HL-60 (cell line): ENCODE measurements at regions not wholly inside any gene's neighbourhood (a gene's known extent, or its start where the extent isn't known, plus 50 kb on each side); places are given as distances from the start of the nearest gene placed in this dataset.
A peak's percentile ranks its signal among the peaks of the same experiment; 100 is the strongest.

Source experiments
- DNase-seq, 2 experiments: peaks; one replicate each; pipeline ENCODE4 v3.0.0-alpha.2; 2010 to 2020; ENCODE audit warnings: low read depth in 1 of 2, low spot score in 1 of 2
- H3K27ac ChIP-seq: fragments of 250-450 bp; sonication (Bioruptor Pico); replicated peaks from 2 replicates; pipeline ENCODE4 v1.5.1; 2020; ENCODE audit warnings: mild to moderate bottlenecking, moderate library complexity
- H3K27me3 ChIP-seq: fragments of 250-450 bp; sonication (Bioruptor Pico); 2 replicates; pipeline ENCODE4 v1.5.1; 2021; ENCODE audit warnings: mild to moderate bottlenecking, moderate library complexity; ENCODE audit not compliant: insufficient read depth, poor library complexity, severe bottlenecking
- H3K4me3 ChIP-seq: replicated peaks from 2 replicates; pipeline ENCODE4 v1.5.1; 2011; ENCODE audit warnings: mild to moderate bottlenecking, control low read depth, low read length; ENCODE audit not compliant: insufficient read depth
- CTCF ChIP-seq: IDR thresholded peaks from one replicate; pipeline ENCODE4 v1.5.1; 2011; ENCODE audit warnings: low read length, control low read depth, inconsistent platforms; ENCODE audit not compliant: insufficient read depth
- GABPA ChIP-seq: IDR thresholded peaks from 2 replicates; pipeline ENCODE4 v1.6.1; 2012; ENCODE audit warnings: low read depth
- POLR2AphosphoS5 ChIP-seq: IDR thresholded peaks from 2 replicates; pipeline ENCODE4 v1.6.1; 2012; ENCODE audit warnings: low read depth
- REST ChIP-seq: IDR thresholded peaks from 2 replicates; pipeline ENCODE4 v1.6.1; 2012; ENCODE audit warnings: low read depth; ENCODE audit not compliant: insufficient replicate concordance
- SPI1 ChIP-seq: IDR thresholded peaks from 2 replicates; pipeline ENCODE4 v1.6.1; 2012; ENCODE audit warnings: low read depth, mild to moderate bottlenecking, borderline replicate concordance

GRCh38 chr10:62708569-62708968, 96.0 kb upstream of the ADO start:
- Histone ChIP-seq H3K27ac (no peak overlapping the region), H3K4me3 (no peak overlapping the region), H3K27me3 (no peaks in the 10 kb centered on the region)
- TF ChIP-seq SPI1 (no peak), POLR2AphosphoS5 (no peak), GABPA (no peak), CTCF (no peak), REST (no peak)
- no peak for DNase-seq

DNA sequence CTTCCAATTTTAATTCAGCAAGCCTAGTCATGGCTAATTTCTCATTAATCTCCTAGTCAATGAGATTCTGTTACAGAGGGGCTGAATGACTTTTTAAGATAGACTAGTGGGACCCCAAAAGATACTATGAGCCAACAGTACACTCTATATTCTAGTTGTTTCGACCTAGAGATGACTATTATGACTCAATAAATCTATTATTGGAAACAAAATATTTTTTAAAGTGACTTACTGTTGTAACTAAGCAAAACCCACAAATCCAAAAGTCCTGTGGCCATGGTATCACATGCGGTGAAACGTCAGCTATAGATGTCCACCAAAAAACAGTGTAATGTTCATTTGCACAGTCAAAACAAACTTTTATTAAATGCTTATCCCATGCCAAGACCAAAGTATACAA, 95.3 kb upstream of the ADO start:
- Histone ChIP-seq H3K27me3 (no peaks in the 10 kb centered on the region), H3K27ac (no peak overlapping the region), H3K4me3 (no peak overlapping the region)
- TF ChIP-seq POLR2AphosphoS5 (no peak), GABPA (no peak), SPI1 (no peak), CTCF (no peak), REST (no peak)
- no peak for DNase-seq

DNA sequence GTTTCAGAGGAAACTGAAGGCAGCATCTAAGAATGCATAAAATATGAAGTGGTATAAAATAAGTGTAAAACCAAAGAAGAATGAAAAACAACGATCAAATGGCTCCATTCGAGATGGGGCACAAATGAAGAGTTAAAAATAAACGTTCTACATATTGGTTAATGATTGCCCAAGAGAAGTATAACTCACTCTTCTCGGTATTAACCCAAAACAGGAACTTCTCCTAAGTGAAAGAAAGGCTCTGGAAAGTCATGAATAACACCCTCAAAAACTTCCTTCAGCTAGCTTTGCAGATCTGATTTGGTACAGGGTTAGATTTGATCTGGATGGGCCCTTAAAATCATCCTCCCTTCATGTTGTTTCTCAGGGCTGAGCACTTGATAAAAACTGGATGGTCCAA, 94.3 kb upstream of the ADO start:
- DNase-seq: no peak
- Histone ChIP-seq H3K4me3 (no peak overlapping the region), H3K27ac (no peak overlapping the region), H3K27me3 (no peaks in the 10 kb centered on the region)
- TF ChIP-seq REST (no peak), CTCF (no peak), SPI1 (peak; percentile 34; the same call in 1 of the 2 replicates), GABPA (no peak), POLR2AphosphoS5 (no peak)
